Transverse colon (tissue), 3 donors: ENCODE measurements at regions not wholly inside any gene's neighbourhood (a gene's known extent, or its start where the extent isn't known, plus 50 kb on each side); places are given as distances from the start of the nearest gene placed in this dataset.

Experiments
- CTCF ChIP-seq, 5 experiments: fragments of 200-600 bp in 3 of 5; fragments of 450-650 bp in 2 of 5; sonication (generic) in 3 of 5; IDR thresholded peaks; 1 replicate in 2 of 5; 2 replicates in 3 of 5; pipeline ENCODE4 v1.5.1; 2016 to 2017; ENCODE audit warnings: antibody characterized with exemption in 5 of 5, inconsistent platforms in 3 of 5, mild to moderate bottlenecking in 2 of 5, moderate library complexity in 1 of 5
- EP300 ChIP-seq: sonication (generic); formaldehyde crosslinking; IDR thresholded peaks from one replicate; pipeline ENCODE4 v1.6.1; 2017; ENCODE audit warnings: antibody characterized with exemption, low read depth

GRCh38 chr2:21947046-21947445, 823.3 kb downstream of the TDRD15 start:
- no peak for TF ChIP-seq CTCF (IDR thresholded peaks at IDR 0.05)
- TF ChIP-seq EP300: no peak
